ENCODE measurements at regions not wholly inside any gene's neighbourhood (a gene's known extent, or its start where the extent isn't known, plus 50 kb on each side); places are given as distances from the start of the nearest gene placed in this dataset.

DNA sequence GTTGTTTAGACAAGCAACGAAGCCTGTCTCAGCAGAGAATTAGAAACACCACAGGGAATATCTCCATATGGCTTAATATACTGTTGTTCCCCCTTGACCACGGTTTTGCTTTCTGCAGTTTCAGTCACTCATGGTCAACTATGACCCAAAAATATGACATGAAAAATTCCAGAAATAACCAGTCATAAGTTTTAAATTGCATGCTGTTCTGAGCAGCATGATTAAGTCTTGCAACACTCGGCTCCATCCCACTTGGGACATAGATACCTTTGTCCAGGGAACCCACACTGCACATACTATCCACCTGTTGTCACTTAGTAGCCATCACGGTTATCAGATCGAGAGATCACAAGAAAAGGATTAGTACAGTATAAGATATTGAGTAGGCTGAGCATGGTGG, 60.7 kb upstream of the FOXK1 start:
- no peaks in the 10 kb centered on the region for H3K27me3 ChIP-seq (ENCODE audit: insufficient read depth, low read depth, severe bottlenecking)
- no peaks in the 10 kb centered on the region for H3K36me3 ChIP-seq
- H3K27ac ChIP-seq: no peak overlapping the region
- no peak overlapping the region for H3K4me3 ChIP-seq (ENCODE audit: low read depth, low read length)
- TF ChIP-seq CTCF (IDR thresholded peaks at IDR 0.05; ENCODE audit: low read depth, low read length): no peak
- H3K9me3 ChIP-seq (ENCODE audit: severe bottlenecking): peaks cover 4% of the 10 kb centered on the region
- no peak for DNase-seq

- no peaks in the 10 kb centered on the region for H3K27me3 ChIP-seq (ENCODE audit: insufficient read depth, low read depth, severe bottlenecking)
- no peak for TF ChIP-seq CTCF (IDR thresholded peaks at IDR 0.05; ENCODE audit: low read depth, low read length)
- H3K4me3 ChIP-seq (ENCODE audit: low read depth, low read length): no peak overlapping the region
- H3K36me3 ChIP-seq: no peaks in the 10 kb centered on the region
- DNase-seq: no peak
- peaks cover 4% of the 10 kb centered on the region for H3K9me3 ChIP-seq (ENCODE audit: severe bottlenecking)
- H3K27ac ChIP-seq: no peak overlapping the region
These were observed 55.7 kb upstream of the FOXK1 start for GRCh38 chr7:4626318-4626845.

GRCh38 chr7:4629287-4629895, 52.7 kb upstream of the FOXK1 start:
- Histone ChIP-seq H3K36me3 (no peaks in the 10 kb centered on the region), H3K9me3 (ENCODE audit: severe bottlenecking) (no peaks in the 10 kb centered on the region), H3K27me3 (ENCODE audit: insufficient read depth, low read depth, severe bottlenecking) (no peaks in the 10 kb centered on the region), H3K27ac (no peak overlapping the region), H3K4me3 (ENCODE audit: low read depth, low read length) (no peak overlapping the region)
- no peak for DNase-seq
- TF ChIP-seq CTCF (IDR thresholded peaks at IDR 0.05; ENCODE audit: low read depth, low read length): no peak

GRCh38 chr7:4631380-4632179, 50.5 kb upstream of the FOXK1 start:
- Histone ChIP-seq H3K4me3 (ENCODE audit: low read depth, low read length) (peak overlapping the region; percentile 32), H3K27ac (peak overlapping the region; percentile 19), H3K27me3 (ENCODE audit: insufficient read depth, low read depth, severe bottlenecking) (no peaks in the 10 kb centered on the region)

More at GRCh38 chr7:4631380-4632179, 50.5 kb upstream of the FOXK1 start:
- TF ChIP-seq CTCF (IDR thresholded peaks at IDR 0.05; ENCODE audit: low read depth, low read length): peak; percentile 86
- DNase-seq: peak; percentile 85
- Histone ChIP-seq H3K36me3 (no peaks in the 10 kb centered on the region), H3K9me3 (ENCODE audit: severe bottlenecking) (no peaks in the 10 kb centered on the region)
